ENCODE measurements at regions not wholly inside any gene's neighbourhood (a gene's known extent, or its start where the extent isn't known, plus 50 kb on each side); places are given as distances from the start of the nearest gene placed in this dataset.

GRCh38 chr14:29042551-29042950 is 276.0 kb downstream of the FOXG1 start:
- no peak for TF ChIP-seq CTCF (IDR thresholded peaks at IDR 0.05; ENCODE audit: extremely low read depth, insufficient read depth, missing control alignments)
- in situ Hi-C loops (cut with MboI; ENCODE audit: low pct_unique_long_range_greater_than_20kb, low sequenced_read_pairs, unreplicated experiment), result no loop called here
- DNase-seq (ENCODE audit: low spot score), result no peak

- no peak for TF ChIP-seq CTCF (IDR thresholded peaks at IDR 0.05; ENCODE audit: extremely low read depth, insufficient read depth, missing control alignments)
- DNase-seq (ENCODE audit: low spot score), result no peak
- in situ Hi-C loops (cut with MboI; ENCODE audit: low pct_unique_long_range_greater_than_20kb, low sequenced_read_pairs, unreplicated experiment), result no loop called here
Measured at GRCh38 chr14:29043737-29044136, 277.1 kb downstream of the FOXG1 start.

- in situ Hi-C loops (cut with MboI; ENCODE audit: low pct_unique_long_range_greater_than_20kb, low sequenced_read_pairs, unreplicated experiment), result no loop called here
- DNase-seq (ENCODE audit: low spot score), result no peak
- TF ChIP-seq CTCF (IDR thresholded peaks at IDR 0.05; ENCODE audit: extremely low read depth, insufficient read depth, missing control alignments), result no peak
Measured at GRCh38 chr14:29045237-29045636, 278.6 kb downstream of the FOXG1 start.

- in situ Hi-C loops (cut with MboI; ENCODE audit: low pct_unique_long_range_greater_than_20kb, low sequenced_read_pairs, unreplicated experiment), result no loop called here
- no peak for TF ChIP-seq CTCF (IDR thresholded peaks at IDR 0.05; ENCODE audit: extremely low read depth, insufficient read depth, missing control alignments)
- DNase-seq (ENCODE audit: low spot score), result no peak
Measured at GRCh38 chr14:29054119-29054518, 287.5 kb downstream of the FOXG1 start.

GRCh38 chr14:29056041-29056566 is 289.5 kb downstream of the FOXG1 start:
- in situ Hi-C loops (cut with MboI; ENCODE audit: low pct_unique_long_range_greater_than_20kb, low sequenced_read_pairs, unreplicated experiment), result no loop called here
- no peak for TF ChIP-seq CTCF (IDR thresholded peaks at IDR 0.05; ENCODE audit: extremely low read depth, insufficient read depth, missing control alignments)
- no peak for DNase-seq (ENCODE audit: low spot score)

GRCh38 chr14:29061702-29062101 is 295.1 kb downstream of the FOXG1 start:
- no peak for DNase-seq (ENCODE audit: low spot score)
- TF ChIP-seq CTCF (IDR thresholded peaks at IDR 0.05; ENCODE audit: extremely low read depth, insufficient read depth, missing control alignments), result no peak
- in situ Hi-C loops (cut with MboI; ENCODE audit: low pct_unique_long_range_greater_than_20kb, low sequenced_read_pairs, unreplicated experiment), result no loop called here

GRCh38 chr14:29062466-29062865 is 295.9 kb downstream of the FOXG1 start:
- TF ChIP-seq CTCF (IDR thresholded peaks at IDR 0.05; ENCODE audit: extremely low read depth, insufficient read depth, missing control alignments), result no peak
- DNase-seq (ENCODE audit: low spot score), result no peak
- in situ Hi-C loops (cut with MboI; ENCODE audit: low pct_unique_long_range_greater_than_20kb, low sequenced_read_pairs, unreplicated experiment), result no loop called here

All from GM13977 (cell line).